K562 (cell line): ENCODE measurements at regions not wholly inside any gene's neighbourhood (a gene's known extent, or its start where the extent isn't known, plus 50 kb on each side); places are given as distances from the start of the nearest gene placed in this dataset.

Source experiments
- ATAC-seq: fragments of 200-7000 bp; cut with Tn5 transposase; 3 replicates; pipeline ENCODE4 v1.9.1; 2020; ENCODE audit warnings: moderate library complexity
- BruUV-seq: library from RNA; stranded (reverse); fragments of 400-500 nt; replicated peaks from 2 replicates; lab custom pipeline; 2021; lab: Mats Ljungman, UMichigan
- CTCF ChIA-PET: fragments of 300-600 bp; formaldehyde crosslinking; extraction: SDS; loops from one replicate; lab custom pipeline; 2021; ENCODE audit warnings: low intra/inter-chr PET ratio; lab: Yijun Ruan, JAX
- POLR2A ChIA-PET: fragments of 300-600, 350-650 bp; sonication (Branson Sonifier 250); formaldehyde crosslinking; extraction: SDS; loops from one replicate; lab custom pipeline; 2021; ENCODE audit warnings: antibody characterized with exemption, inconsistent platforms; lab: Yijun Ruan, JAX
- DNase-seq, 4 experiments: peaks; one replicate each; pipeline versions ENCODE4 v3.0.0 to v3.0.0-alpha.2; 2011 to 2018; ENCODE audit warnings: low spot score in 3 of 4, mixed read lengths in 3 of 4; ENCODE audit errors: extremely low read depth in 1 of 4
- FAIRE-seq: peaks from 2 replicates; lab custom pipeline; 2011; peaks lifted over from hg19 to GRCh38; lab: Jason Lieb, UNC
- H2AFZ ChIP-seq: 2 replicates; pipeline ENCODE4 v1.6.0; 2011; ENCODE audit warnings: low read depth, low read length, control low read depth, inconsistent platforms
- H3K27ac ChIP-seq: fragments of 200-600 bp; 3 replicates; pipeline ENCODE4 v1.8.0; 2011; ENCODE audit warnings: low read depth, mild to moderate bottlenecking, control low read depth, inconsistent platforms, low read length, moderate library complexity, mixed read lengths; ENCODE audit errors: extremely low read depth
- H3K27me3 ChIP-seq, 2 experiments: fragments of 300-600 bp in 1 of 2; 2 replicates in 1 of 2; 3 replicates in 1 of 2; pipeline versions ENCODE4 v1.6.0 to v1.8.0; 2011; ENCODE audit warnings: inconsistent platforms in 2 of 2, low read length in 2 of 2, mild to moderate bottlenecking in 1 of 2, mixed read lengths in 1 of 2, moderate library complexity in 1 of 2; ENCODE audit not compliant: control insufficient read depth in 2 of 2, insufficient read depth in 2 of 2
- H3K36me3 ChIP-seq: fragments of 300-600 bp; 3 replicates; pipeline ENCODE4 v1.8.0; 2011; ENCODE audit warnings: mild to moderate bottlenecking, low read length, inconsistent platforms; ENCODE audit not compliant: control insufficient read depth, insufficient read depth
- H3K4me1 ChIP-seq, 2 experiments: fragments of 200-600 bp in 1 of 2; replicated peaks in 1 of 2; 2 replicates in 1 of 2; 3 replicates in 1 of 2; pipeline versions ENCODE4 v1.5.1 to v1.8.0; 2011; ENCODE audit warnings: inconsistent platforms in 2 of 2, low read length in 2 of 2, mild to moderate bottlenecking in 1 of 2, mixed read lengths in 1 of 2, moderate library complexity in 1 of 2; ENCODE audit not compliant: control insufficient read depth in 2 of 2, insufficient read depth in 2 of 2
- H3K4me2 ChIP-seq: 2 replicates; pipeline ENCODE4 v1.6.1; 2011; ENCODE audit warnings: low read length, control low read depth, inconsistent platforms, mixed read lengths; ENCODE audit not compliant: insufficient read depth
- H3K4me3 ChIP-seq: fragments of 200-600 bp; sonication (generic), shearing (Covaris generic); 2 replicates; pipeline ENCODE4 v1.5.1; 2016; ENCODE audit warnings: control low read depth, inconsistent platforms
- H3K79me2 ChIP-seq: fragments of 200-600 bp; 3 replicates; pipeline ENCODE4 v1.8.0; 2011; ENCODE audit warnings: low read length, inconsistent platforms; ENCODE audit not compliant: control insufficient read depth, insufficient read depth
- H3K9ac ChIP-seq, 2 experiments: 2 replicates each; pipeline versions ENCODE4 v1.6.0 to v1.6.1; 2011; ENCODE audit warnings: low read depth in 2 of 2, low read length in 2 of 2, control low read depth in 1 of 2, inconsistent platforms in 1 of 2, mild to moderate bottlenecking in 1 of 2, mixed read lengths in 1 of 2; ENCODE audit not compliant: insufficient read depth in 1 of 2
- H3K9me1 ChIP-seq: one replicate; pipeline ENCODE4 v1.6.0; 2011; ENCODE audit warnings: inconsistent platforms, mild to moderate bottlenecking, low read length, moderate library complexity; ENCODE audit not compliant: control insufficient read depth, insufficient read depth
- H3K9me3 ChIP-seq: replicated peaks from 2 replicates; pipeline ENCODE4 v1.5.1; 2011; ENCODE audit warnings: low read depth, low read length, inconsistent platforms; ENCODE audit not compliant: control insufficient read depth, insufficient read depth
- H4K20me1 ChIP-seq: replicated peaks from 2 replicates; pipeline ENCODE4 v1.6.1; 2011; ENCODE audit warnings: low read length, inconsistent platforms, mixed read lengths; ENCODE audit not compliant: control insufficient read depth, insufficient read depth
- ATF7 ChIP-seq: fragments of 450-650 bp; IDR thresholded peaks from 2 replicates; pipeline ENCODE4 v1.7.1; 2014; ENCODE audit warnings: mild to moderate bottlenecking, moderate library complexity
- ETV1 ChIP-seq: fragments of 450-650 bp; conservative IDR thresholded peaks from 2 replicates; pipeline ENCODE4 v1.6.1; 2016; ENCODE audit warnings: missing genetic modification characterization, control low read depth, low read depth, missing compliant biosample characterization
- FIP1L1 ChIP-seq: fragments of 200-400 bp; formaldehyde crosslinking; IDR thresholded peaks from 2 replicates; pipeline ENCODE4 v1.6.1; 2018; ENCODE audit warnings: mild to moderate bottlenecking, low read depth, low read length; ENCODE audit not compliant: poor library complexity, severe bottlenecking
- GTF2A2 ChIP-seq: IDR thresholded peaks from 2 replicates; pipeline ENCODE4 v1.6.1; 2016; ENCODE audit warnings: mild to moderate bottlenecking, missing genetic modification characterization, missing compliant biosample characterization
- HMG20B ChIP-seq: fragments of 250-450 bp; sonication (Bioruptor Pico); IDR thresholded peaks from 2 replicates; pipeline ENCODE4 v1.5.0; 2021; ENCODE audit warnings: mild to moderate bottlenecking
- JUND ChIP-seq, 2 experiments: IDR thresholded peaks; 2 replicates in 1 of 2; 3 replicates in 1 of 2; pipeline ENCODE4 v1.6.1; 2011; ENCODE audit warnings: borderline replicate concordance in 2 of 2, low read depth in 2 of 2, low read length in 2 of 2, improper control_type of control experiment in 1 of 2, missing biosample characterization in 1 of 2, missing genetic modification characterization in 1 of 2, missing genetic modification reagents in 1 of 2
- MBD2 ChIP-seq: sonication (generic); IDR thresholded peaks from 2 replicates; pipeline ENCODE4 v1.6.1; 2016; ENCODE audit warnings: low read depth, borderline replicate concordance
- NCOA4 ChIP-seq: fragments of 450-650 bp; IDR thresholded peaks from 2 replicates; pipeline ENCODE4 v1.6.1; 2018; ENCODE audit warnings: mild to moderate bottlenecking; ENCODE audit not compliant: partially characterized antibody
- PTBP1 ChIP-seq: fragments of 200-400 bp; formaldehyde crosslinking; IDR thresholded peaks from 2 replicates; pipeline ENCODE4 v1.6.1; 2017; ENCODE audit warnings: low read depth, low read length
- RBM34 ChIP-seq: fragments of 200-400 bp; formaldehyde crosslinking; IDR thresholded peaks from 2 replicates; pipeline ENCODE4 v1.6.1; 2018; ENCODE audit warnings: low read length, borderline replicate concordance; ENCODE audit not compliant: insufficient read depth
- SMARCE1 ChIP-seq: fragments of 450-650 bp; IDR thresholded peaks from 2 replicates; pipeline ENCODE4 v1.7.1; 2016; ENCODE audit warnings: mild to moderate bottlenecking
- SMC3 ChIP-seq: conservative IDR thresholded peaks from 2 replicates; pipeline ENCODE4 v1.6.1; 2011; ENCODE audit warnings: low read depth, low read length, improper control_type of control experiment; ENCODE audit not compliant: insufficient read depth
- STAT5B ChIP-seq: fragments of 250-450 bp; sonication (Bioruptor Pico); IDR thresholded peaks from 2 replicates; pipeline ENCODE4 v1.8.0; 2021; ENCODE audit warnings: mild to moderate bottlenecking, inconsistent platforms
- WGBS: fragments of 100-300 bp; shearing (Covaris generic); methylation state at CpG from one replicate; pipeline ENCODE4 v1.1.6; 2016; ENCODE audit warnings: low coverage, mixed read lengths; ENCODE audit not compliant: insufficient coverage; ENCODE audit errors: missing lambda C conversion rate; 5-methylcytosine and 5-hydroxymethylcytosine counted together
- in situ Hi-C: fragments of 300-500 bp; cut with MboI; formaldehyde crosslinking; loops from 4 replicates; pipeline ENCODE4 v1.15.0; 2018; ENCODE audit warnings: inconsistent platforms, mixed read lengths
- intact Hi-C: fragments of 100-400 bp; cut with micrococcal nuclease; formaldehyde crosslinking; loops from 2 replicates; pipeline ENCODE4 v1.14.2; 2022
- TF ChIP-seq, protein P1 (sequence below): sonication (generic); formaldehyde crosslinking; IDR thresholded peaks from 2 replicates; pipeline ENCODE4 v1.8.1; 2023; ENCODE audit warnings: mild to moderate bottlenecking, missing genetic modification reagents
- TF ChIP-seq, protein P2 (sequence below): IDR thresholded peaks from 2 replicates; pipeline ENCODE4 v1.6.1; 2011; ENCODE audit not compliant: insufficient read length; ENCODE audit errors: extremely low read depth

DNA sequence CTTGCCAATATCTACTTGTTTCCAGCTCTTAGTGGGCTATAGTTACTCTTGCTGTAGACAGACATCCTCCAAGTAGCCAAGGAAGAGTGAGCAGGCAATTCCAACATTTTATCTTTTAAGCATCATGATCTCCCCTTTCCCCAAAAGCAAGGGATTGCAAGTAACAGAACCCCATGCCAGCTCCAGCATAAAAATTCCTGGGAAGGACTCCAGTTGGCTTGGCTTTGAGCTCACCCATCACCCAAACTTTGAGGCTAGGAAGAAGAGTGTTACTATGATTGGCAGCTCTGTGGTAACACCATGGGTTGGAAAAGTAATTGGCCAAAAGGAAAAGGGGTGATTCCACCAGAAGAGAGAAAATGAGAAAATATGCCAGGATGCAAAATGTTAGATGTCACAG lies 1086.4 kb upstream of the RBFOX1 start (continued):
- TF ChIP-seq GTF2A2 (no peak), NCOA4 (no peak), STAT5B (CRISPR knock-in tag) (no peak), MBD2 (no peak), FIP1L1 (no peak), SMARCE1 (no peak), HMG20B (no peak)
- TF ChIP-seq, protein P1, sequence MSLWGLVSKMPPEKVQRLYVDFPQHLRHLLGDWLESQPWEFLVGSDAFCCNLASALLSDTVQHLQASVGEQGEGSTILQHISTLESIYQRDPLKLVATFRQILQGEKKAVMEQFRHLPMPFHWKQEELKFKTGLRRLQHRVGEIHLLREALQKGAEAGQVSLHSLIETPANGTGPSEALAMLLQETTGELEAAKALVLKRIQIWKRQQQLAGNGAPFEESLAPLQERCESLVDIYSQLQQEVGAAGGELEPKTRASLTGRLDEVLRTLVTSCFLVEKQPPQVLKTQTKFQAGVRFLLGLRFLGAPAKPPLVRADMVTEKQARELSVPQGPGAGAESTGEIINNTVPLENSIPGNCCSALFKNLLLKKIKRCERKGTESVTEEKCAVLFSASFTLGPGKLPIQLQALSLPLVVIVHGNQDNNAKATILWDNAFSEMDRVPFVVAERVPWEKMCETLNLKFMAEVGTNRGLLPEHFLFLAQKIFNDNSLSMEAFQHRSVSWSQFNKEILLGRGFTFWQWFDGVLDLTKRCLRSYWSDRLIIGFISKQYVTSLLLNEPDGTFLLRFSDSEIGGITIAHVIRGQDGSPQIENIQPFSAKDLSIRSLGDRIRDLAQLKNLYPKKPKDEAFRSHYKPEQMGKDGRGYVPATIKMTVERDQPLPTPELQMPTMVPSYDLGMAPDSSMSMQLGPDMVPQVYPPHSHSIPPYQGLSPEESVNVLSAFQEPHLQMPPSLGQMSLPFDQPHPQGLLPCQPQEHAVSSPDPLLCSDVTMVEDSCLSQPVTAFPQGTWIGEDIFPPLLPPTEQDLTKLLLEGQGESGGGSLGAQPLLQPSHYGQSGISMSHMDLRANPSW (CRISPR knock-in tag): no peak

DNA sequence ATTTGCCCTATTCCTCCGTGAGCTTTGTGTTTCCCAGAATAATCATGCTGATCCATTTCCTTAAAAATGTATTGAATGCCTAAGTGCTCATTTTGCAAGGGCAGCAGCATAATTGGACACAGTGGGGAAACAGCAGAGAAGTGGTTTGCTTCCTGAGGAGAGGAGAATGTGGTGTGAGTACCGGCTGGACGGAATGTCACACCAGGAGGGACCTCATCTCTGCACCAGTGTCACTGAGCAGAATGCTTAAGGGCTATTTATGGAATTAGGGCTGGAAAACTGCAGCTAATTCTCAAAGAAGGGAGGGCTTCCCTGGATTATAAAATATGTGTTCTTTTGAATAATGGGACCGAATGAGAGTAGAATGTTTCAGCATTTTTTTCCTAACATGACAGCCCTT lies 1100.6 kb upstream of the RBFOX1 start:
- WGBS: 0% methylated on average over 4 of the region's 4 CpGs
- BruUV-seq: no TSS peak
- no peaks in the 10 kb centered on the region for H4K20me1 ChIP-seq
- TF ChIP-seq SMC3 (no peak), PTBP1 (no peak), ETV1 (tag) (no peak), JUND (IDR thresholded peaks at IDR 0.05; ENCODE audit: borderline replicate concordance, low read depth, low read length) (no peak), JUND (tag; IDR thresholded peaks at IDR 0.05; ENCODE audit: borderline replicate concordance, low read depth, low read length) (no peak), RBM34 (no peak), ATF7 (no peak)
- TF ChIP-seq, protein P2, sequence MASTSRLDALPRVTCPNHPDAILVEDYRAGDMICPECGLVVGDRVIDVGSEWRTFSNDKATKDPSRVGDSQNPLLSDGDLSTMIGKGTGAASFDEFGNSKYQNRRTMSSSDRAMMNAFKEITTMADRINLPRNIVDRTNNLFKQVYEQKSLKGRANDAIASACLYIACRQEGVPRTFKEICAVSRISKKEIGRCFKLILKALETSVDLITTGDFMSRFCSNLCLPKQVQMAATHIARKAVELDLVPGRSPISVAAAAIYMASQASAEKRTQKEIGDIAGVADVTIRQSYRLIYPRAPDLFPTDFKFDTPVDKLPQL: no peak

More for the DNA sequence above, 1100.6 kb upstream of the RBFOX1 start:
- H3K36me3 ChIP-seq: no peaks in the 10 kb centered on the region
- no peak overlapping the region for H3K27ac ChIP-seq
- H2AFZ ChIP-seq: no peak overlapping the region
- intact Hi-C loops (no loop called here), in situ Hi-C loops (no loop called here)
- no peak for DNase-seq
- H3K9ac ChIP-seq: no peak overlapping the region
- CTCF ChIA-PET: no interaction called here
- no peaks in the 10 kb centered on the region for H3K9me1 ChIP-seq
- FAIRE-seq: no peak
- H3K4me2 ChIP-seq: no peak overlapping the region
- no peaks in the 10 kb centered on the region; a peak in 1 of 5 replicates for H3K27me3 ChIP-seq
- H3K79me2 ChIP-seq: no peaks in the 10 kb centered on the region
- H3K4me1 ChIP-seq: no peaks in the 10 kb centered on the region
- POLR2A ChIA-PET: no interaction called here
- no peak for ATAC-seq
- H3K9me3 ChIP-seq: no peaks in the 10 kb centered on the region
- H3K4me3 ChIP-seq: no peak overlapping the region
